ENCODE measurements at regions not wholly inside any gene's neighbourhood (a gene's known extent, or its start where the extent isn't known, plus 50 kb on each side); places are given as distances from the start of the nearest gene placed in this dataset.

DNA sequence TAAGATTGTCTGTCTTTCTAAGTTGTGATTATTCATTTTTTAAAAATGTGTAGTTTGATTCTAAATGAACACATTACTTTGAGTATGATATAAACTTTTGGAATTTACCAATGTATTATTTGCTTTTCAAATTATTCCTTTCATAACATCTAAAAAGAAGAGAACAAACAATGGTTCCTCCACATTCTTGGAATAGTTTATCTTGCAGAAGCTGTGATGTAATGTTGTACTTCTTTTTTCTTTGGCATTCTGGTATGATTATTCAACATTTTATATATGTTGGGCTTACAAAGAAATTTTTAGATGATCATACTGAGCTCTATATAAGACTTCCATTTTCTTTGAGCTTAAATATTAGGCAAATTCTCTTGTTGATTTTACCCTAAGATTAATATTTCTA is 419.2 kb downstream of the DIPK2A start:
- TF ChIP-seq, protein P1, sequence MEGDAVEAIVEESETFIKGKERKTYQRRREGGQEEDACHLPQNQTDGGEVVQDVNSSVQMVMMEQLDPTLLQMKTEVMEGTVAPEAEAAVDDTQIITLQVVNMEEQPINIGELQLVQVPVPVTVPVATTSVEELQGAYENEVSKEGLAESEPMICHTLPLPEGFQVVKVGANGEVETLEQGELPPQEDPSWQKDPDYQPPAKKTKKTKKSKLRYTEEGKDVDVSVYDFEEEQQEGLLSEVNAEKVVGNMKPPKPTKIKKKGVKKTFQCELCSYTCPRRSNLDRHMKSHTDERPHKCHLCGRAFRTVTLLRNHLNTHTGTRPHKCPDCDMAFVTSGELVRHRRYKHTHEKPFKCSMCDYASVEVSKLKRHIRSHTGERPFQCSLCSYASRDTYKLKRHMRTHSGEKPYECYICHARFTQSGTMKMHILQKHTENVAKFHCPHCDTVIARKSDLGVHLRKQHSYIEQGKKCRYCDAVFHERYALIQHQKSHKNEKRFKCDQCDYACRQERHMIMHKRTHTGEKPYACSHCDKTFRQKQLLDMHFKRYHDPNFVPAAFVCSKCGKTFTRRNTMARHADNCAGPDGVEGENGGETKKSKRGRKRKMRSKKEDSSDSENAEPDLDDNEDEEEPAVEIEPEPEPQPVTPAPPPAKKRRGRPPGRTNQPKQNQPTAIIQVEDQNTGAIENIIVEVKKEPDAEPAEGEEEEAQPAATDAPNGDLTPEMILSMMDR (IDR thresholded peaks at IDR 0.05) = no peak
- no peak for TF ChIP-seq ZFX (IDR thresholded peaks at IDR 0.05; ENCODE audit: borderline replicate concordance)

Data from 22Rv1 (cell line).